Hypothalamus (tissue), 51 donors: ENCODE measurements at regions not wholly inside any gene's neighbourhood (a gene's known extent, or its start where the extent isn't known, plus 50 kb on each side); places are given as distances from the start of the nearest gene placed in this dataset.
A peak's percentile ranks its signal among the peaks of the same experiment; 100 is the strongest.
"Not testable (repeated sequence)": the region's sequence is repeated elsewhere in the genome, so short reads cannot be mapped to it uniquely, and the experiment has no call there.

ENCODE experiments used
- DNase-seq, 51 donors: peaks; one replicate each; lab custom pipeline; 2025; lab: John Stamatoyannopoulos, UW

- no peak for DNase-seq
Observed at GRCh38 chr3:194858382-194858781, 172.7 kb downstream of the FAM43A start.

GRCh38 chr3:194860725-194861124, 175.0 kb downstream of the FAM43A start:
- no peak for DNase-seq

GRCh38 chr3:194861375-194861774, 175.7 kb downstream of the FAM43A start:
- DNase-seq, result no peak

- no peak for DNase-seq
Observed at GRCh38 chr3:194865061-194865460, 179.4 kb downstream of the FAM43A start.

GRCh38 chr3:194865615-194866014, 179.9 kb downstream of the FAM43A start:
- no peak for DNase-seq

GRCh38 chr3:194866236-194866635, 180.6 kb downstream of the FAM43A start:
- DNase-seq, result no peak

- no peak for DNase-seq
Observed at GRCh38 chr3:194867270-194867983, 181.7 kb downstream of the FAM43A start.

- DNase-seq, result no peak
Observed at GRCh38 chr3:194868831-194869230, 183.1 kb downstream of the FAM43A start.

- no peak for DNase-seq
Observed at GRCh38 chr3:194869482-194870169, 183.9 kb downstream of the FAM43A start.

GRCh38 chr3:194870394-194871110, 184.9 kb downstream of the FAM43A start:
- no peak for DNase-seq

GRCh38 chr3:194871143-194871863, 185.6 kb downstream of the FAM43A start:
- no peak for DNase-seq

- DNase-seq, result peak in 6 of 51 donors; percentile 9 to 47 (median 16)
Observed at GRCh38 chr3:194871864-194872668, 186.4 kb downstream of the FAM43A start.

GRCh38 chr3:194872669-194872977, 186.9 kb downstream of the FAM43A start:
- DNase-seq, result no peak

GRCh38 chr3:194873474-194873873, 187.8 kb downstream of the FAM43A start:
- not testable (repeated sequence) for DNase-seq

- DNase-seq, result no peak
Observed at GRCh38 chr3:194874206-194874605, 188.5 kb downstream of the FAM43A start.

- DNase-seq, result no peak
Observed at GRCh38 chr3:194874783-194875182, 189.1 kb downstream of the FAM43A start.

- no peak for DNase-seq
Observed at GRCh38 chr3:194875581-194876402, 190.1 kb downstream of the FAM43A start.

GRCh38 chr3:194876403-194877095, 190.9 kb downstream of the FAM43A start:
- DNase-seq, result no peak
